ENCODE measurements at regions not wholly inside any gene's neighbourhood (a gene's known extent, or its start where the extent isn't known, plus 50 kb on each side); places are given as distances from the start of the nearest gene placed in this dataset.

DNA sequence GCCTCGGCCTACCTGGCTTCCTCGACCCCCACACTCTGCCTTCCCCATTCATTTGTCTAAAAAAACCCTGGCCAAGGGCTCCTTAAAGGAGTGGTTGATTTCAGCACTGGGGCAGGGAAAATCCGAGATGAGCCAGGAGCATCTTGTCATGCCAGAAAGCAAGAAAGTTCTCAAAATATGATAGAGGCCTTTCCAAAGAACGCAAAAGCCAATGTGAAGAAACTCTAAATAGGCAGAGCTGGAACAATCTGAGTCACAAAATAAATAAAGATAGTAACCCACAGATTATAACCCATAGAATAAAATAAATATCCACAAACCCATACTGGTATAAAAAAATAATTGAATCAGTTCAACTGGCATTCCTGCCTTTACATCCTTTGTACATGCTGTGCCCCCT lies 192.3 kb upstream of the SALL1 start:
- CTCF ChIA-PET = no interaction called here
- RAD21 ChIA-PET (ENCODE audit: low non-redundant PET in 1 of 2, low total read pairs in 2 of 2, uncharacterized antibody in 2 of 2, unreplicated experiment in 2 of 2) = no interaction called here

More for the DNA sequence above, 192.3 kb upstream of the SALL1 start:
- H3K79me2 ChIP-seq (ENCODE audit: insufficient read depth, low read length) = no peaks in the 10 kb centered on the region
- POLR2A ChIA-PET = no interaction called here
- no peaks in the 10 kb centered on the region for H4K20me1 ChIP-seq (ENCODE audit: insufficient read depth)
- peaks cover 3% of the 10 kb centered on the region in 2 experiments; a peak in 2 of 4 replicates for H3K9me3 ChIP-seq (ENCODE audit: control insufficient read depth in 1 of 2, insufficient read depth in 1 of 2, low read depth in 1 of 2, low read length in 2 of 2)
- intact Hi-C loops (cut with micrococcal nuclease) = no loop called here
- H3K36me3 ChIP-seq (ENCODE audit: control insufficient read depth in 1 of 2, insufficient read depth in 2 of 2, low read length in 2 of 2) = no peaks in the 10 kb centered on the region
- BruUV-seq (replicated peaks) = no TSS peak
- no peak overlapping the region for H3K4me3 ChIP-seq (replicated peaks in 1 of 2; ENCODE audit: low read depth in 1 of 2, low read length in 2 of 2)
- no peaks in the 10 kb centered on the region for H3K4me1 ChIP-seq (ENCODE audit: control insufficient read depth in 1 of 2, insufficient read depth in 2 of 2, low read length in 2 of 2)
- DNase-seq (ENCODE audit: low read depth, low spot score) (no peak), ATAC-seq (no peak)
- H3K27ac ChIP-seq (ENCODE audit: low read depth, low read length) = no peak overlapping the region
- H3K27me3 ChIP-seq (ENCODE audit: insufficient read depth, low read length) = no peaks in the 10 kb centered on the region
- TF ChIP-seq SP1 (IDR thresholded peaks at IDR 0.05; ENCODE audit: low read depth) (no peak), RAD21 (IDR thresholded peaks at IDR 0.05; ENCODE audit: low read depth) (no peak), TCF7L2 (IDR thresholded peaks at IDR 0.05; ENCODE audit: borderline replicate concordance, extremely low read depth, insufficient read depth, insufficient read length) (no peak), EGR1 (IDR thresholded peaks at IDR 0.05; ENCODE audit: low read depth) (no peak), EZH2phosphoT487 (IDR thresholded peaks at IDR 0.05; ENCODE audit: borderline replicate concordance) (no peak), JUND (IDR thresholded peaks at IDR 0.05) (no peak), MAX (IDR thresholded peaks at IDR 0.05) (no peak), ZNF274 (IDR thresholded peaks at IDR 0.05; ENCODE audit: low read depth, low read length) (no peak), EZH2 (IDR thresholded peaks at IDR 0.05) (no peak)
- TF ChIP-seq, protein P1, sequence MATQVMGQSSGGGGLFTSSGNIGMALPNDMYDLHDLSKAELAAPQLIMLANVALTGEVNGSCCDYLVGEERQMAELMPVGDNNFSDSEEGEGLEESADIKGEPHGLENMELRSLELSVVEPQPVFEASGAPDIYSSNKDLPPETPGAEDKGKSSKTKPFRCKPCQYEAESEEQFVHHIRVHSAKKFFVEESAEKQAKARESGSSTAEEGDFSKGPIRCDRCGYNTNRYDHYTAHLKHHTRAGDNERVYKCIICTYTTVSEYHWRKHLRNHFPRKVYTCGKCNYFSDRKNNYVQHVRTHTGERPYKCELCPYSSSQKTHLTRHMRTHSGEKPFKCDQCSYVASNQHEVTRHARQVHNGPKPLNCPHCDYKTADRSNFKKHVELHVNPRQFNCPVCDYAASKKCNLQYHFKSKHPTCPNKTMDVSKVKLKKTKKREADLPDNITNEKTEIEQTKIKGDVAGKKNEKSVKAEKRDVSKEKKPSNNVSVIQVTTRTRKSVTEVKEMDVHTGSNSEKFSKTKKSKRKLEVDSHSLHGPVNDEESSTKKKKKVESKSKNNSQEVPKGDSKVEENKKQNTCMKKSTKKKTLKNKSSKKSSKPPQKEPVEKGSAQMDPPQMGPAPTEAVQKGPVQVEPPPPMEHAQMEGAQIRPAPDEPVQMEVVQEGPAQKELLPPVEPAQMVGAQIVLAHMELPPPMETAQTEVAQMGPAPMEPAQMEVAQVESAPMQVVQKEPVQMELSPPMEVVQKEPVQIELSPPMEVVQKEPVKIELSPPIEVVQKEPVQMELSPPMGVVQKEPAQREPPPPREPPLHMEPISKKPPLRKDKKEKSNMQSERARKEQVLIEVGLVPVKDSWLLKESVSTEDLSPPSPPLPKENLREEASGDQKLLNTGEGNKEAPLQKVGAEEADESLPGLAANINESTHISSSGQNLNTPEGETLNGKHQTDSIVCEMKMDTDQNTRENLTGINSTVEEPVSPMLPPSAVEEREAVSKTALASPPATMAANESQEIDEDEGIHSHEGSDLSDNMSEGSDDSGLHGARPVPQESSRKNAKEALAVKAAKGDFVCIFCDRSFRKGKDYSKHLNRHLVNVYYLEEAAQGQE (IDR thresholded peaks at IDR 0.05; ENCODE audit: low read depth) = no peak
- H2AFZ ChIP-seq (ENCODE audit: low read depth, low read length, poor library complexity, severe bottlenecking) = no peak overlapping the region
- no peak overlapping the region for H3K9ac ChIP-seq (ENCODE audit: low read length)
- no peaks in the 10 kb centered on the region for H3K9me2 ChIP-seq (ENCODE audit: insufficient read depth)
- H3K4me2 ChIP-seq (ENCODE audit: low read length) = no peak overlapping the region
